NOMO-1 treated with DMSO at 0.1 percent for 48 hours (cell line): ENCODE measurements at regions not wholly inside any gene's neighbourhood (a gene's known extent, or its start where the extent isn't known, plus 50 kb on each side); places are given as distances from the start of the nearest gene placed in this dataset.
"Not testable (repeated sequence)": the region's sequence is repeated elsewhere in the genome, so short reads cannot be mapped to it uniquely, and the experiment has no call there.

Source experiments
- DNase-seq: peaks from one replicate; lab custom pipeline; 2025; ENCODE audit not compliant: unreplicated experiment; lab: John Stamatoyannopoulos, UW

DNA sequence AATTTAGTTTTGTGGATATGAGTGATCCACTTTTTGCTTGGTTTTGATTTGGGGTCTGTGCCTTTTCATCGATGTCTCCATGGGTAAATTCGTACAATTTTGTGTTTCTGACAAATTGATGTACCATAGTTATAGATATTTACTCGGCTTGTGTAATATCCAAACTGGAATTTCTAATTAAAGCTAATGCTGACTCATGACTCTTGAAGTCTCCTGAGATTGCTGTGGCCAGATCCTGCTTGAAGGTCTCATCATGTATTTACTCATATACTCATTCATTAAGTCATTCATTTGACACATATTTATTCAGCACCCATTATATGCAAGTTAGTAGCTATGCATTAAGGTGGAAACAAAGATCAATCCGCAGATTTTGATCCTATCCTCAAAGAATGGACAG is 423.2 kb downstream of the RWDD3 start:
- no peak for DNase-seq

DNA sequence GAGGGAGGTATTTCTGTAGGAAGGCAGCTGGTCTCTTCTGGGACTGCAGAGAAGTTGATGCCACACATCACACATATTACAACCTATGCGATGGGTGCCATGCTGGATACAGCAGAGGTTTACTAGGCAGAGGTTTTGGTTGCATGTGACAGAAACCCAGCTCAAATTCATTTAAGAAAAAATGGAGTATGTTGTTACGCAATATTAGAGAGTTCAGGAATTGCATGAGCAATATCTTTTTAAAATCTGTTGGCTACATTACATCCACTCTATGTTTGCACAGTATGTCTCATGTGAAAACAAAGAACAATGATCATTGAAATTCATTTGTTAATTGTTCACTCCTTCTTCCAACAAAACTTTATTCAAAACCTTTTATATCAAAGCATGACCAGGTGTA is 425.2 kb downstream of the RWDD3 start:
- no peak for DNase-seq

DNA sequence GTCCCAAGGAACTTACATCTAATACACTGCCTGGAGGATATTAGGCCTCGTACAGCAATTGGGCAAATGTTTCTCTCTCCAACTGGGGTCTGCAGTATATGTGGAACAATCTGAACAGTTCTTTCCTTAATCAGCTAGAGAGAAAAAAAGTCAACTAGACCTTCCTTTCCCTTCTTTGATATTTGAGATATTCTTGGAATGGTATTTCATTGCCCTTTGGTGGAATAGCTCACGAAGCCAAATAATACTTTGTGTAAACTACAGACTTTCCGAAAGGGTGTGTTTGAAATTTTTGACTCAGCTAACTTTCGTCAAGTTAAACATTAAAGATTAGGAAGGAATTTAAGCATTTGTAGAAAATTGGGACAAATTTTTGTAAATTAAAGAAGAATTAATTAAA is 425.6 kb downstream of the RWDD3 start:
- DNase-seq, result no peak

DNA sequence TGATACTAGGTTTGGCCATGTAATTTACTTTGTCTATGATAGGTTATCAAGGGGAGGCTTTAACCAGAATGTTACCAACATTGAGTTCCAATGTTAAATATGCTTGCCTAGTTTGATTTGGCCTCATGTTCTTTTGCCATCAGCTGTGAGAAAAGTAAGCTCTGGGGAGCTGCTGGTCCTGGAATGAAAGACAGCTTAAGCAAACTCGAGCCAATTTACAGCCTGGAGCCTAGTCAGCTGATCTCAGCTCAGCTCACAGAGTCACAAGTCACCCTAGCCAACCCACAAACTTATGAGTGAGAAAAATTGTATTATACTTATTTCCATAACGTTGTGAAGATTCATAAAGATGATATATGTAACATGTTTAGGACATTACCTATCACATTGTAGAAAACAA is 426.7 kb downstream of the RWDD3 start:
- DNase-seq, result no peak

- DNase-seq, result not testable (repeated sequence)
Measured at GRCh38 chr1:95663530-95663929, 429.5 kb downstream of the RWDD3 start.

DNA sequence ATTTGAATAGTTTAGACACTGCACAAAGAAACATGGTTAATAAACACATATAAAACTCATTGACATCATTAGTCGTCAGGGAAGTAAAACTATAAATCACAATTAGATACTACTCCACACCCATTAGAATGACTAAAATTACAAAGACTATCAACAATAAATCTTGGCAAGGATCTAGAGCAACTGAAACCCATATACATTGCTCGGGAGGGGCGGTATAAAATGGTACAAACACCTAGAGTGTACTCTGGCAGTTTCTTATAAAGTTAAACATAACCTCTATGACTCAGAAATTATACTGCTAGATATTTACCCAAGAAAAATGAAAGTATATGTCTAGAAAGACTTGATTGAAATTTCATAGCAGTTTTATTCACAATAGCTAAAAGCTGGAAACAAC is 434.2 kb downstream of the RWDD3 start:
- no peak for DNase-seq

DNA sequence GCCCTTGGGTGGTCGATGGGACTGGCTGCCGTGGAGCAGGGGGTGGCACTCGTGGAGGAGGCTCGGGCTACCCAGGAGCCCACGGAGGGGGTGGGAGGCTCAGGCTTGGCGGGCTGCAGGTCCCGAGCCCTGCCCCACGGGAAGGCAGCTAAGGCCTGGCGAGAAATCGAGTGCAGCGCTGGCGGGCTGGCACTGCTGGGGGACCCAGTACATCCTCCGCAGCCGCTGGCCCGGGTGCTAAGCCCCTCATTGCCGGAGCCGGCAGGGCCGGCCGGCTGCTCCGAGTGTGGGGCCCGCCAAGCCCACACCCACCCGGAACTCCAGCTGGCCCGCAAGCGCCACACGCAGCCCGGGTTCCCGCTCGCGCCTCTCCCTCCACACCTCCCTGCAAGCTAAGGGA is 435.6 kb downstream of the RWDD3 start:
- DNase-seq, result not testable (repeated sequence)

GRCh38 chr1:95671098-95671497 is 437.1 kb downstream of the RWDD3 start:
- no peak for DNase-seq

- DNase-seq, result no peak
Measured at GRCh38 chr1:95679262-95679661, 445.3 kb downstream of the RWDD3 start.

DNA sequence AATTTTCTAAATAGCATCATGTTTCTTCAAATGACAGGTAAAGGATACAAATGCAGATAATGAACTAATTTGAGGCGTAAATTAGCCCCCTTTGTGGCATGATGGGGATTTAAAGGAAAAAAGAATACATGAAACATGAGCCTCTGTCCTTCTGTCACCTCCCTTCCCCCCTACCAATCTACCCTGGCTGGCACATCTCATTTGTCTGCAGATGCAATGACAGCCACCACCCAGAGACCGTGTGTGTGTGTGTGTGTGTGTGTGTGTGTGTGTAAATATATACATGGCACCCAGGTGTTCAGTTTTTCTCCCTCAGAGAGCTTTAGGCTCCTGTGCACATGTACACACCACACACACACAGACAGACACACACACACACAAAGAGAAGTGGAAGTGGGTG is 451.1 kb downstream of the RWDD3 start:
- no peak for DNase-seq

GRCh38 chr1:95686217-95686616 is 452.2 kb downstream of the RWDD3 start:
- no peak for DNase-seq

DNA sequence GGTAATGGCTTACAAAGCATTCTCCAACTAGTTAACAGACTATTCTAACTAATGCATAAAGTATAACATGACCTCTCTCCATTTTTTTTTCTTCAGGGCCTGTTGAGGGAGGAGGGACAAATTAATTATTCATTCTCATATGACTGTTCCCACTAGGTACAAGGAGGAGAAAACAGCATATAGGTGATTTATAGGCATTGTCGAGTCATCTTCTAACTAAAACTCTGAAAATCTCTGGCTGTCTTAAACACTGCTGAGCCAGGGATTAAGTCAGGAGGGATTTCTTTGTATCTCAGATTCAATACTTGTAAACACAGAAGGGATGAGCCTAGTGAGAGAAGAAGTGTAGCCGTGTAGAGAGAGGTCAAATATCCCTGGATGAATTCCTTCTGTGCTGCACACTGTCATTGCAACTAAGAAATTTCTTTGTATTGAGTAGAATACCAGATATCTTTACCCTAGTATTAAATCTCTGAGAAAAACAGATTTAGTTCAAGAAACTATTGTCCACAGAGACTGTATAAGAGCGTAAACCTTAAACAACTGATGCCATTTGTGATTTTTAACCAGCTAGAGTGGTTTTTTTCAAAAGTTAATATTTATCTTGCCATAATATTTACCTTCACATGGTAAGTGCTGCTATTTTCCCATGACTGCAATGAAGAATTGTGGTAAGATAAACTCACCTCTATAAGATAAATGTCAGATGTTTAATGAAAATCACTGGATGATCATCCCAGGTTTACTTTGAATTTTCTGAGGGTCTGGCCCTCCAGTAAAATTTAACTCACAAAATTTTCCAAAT is 465.3 kb downstream of the RWDD3 start:
- DNase-seq, result no peak

- no peak for DNase-seq
Measured at GRCh38 chr1:95701450-95702173, 467.6 kb downstream of the RWDD3 start.

GRCh38 chr1:95703046-95703445 is 469.0 kb downstream of the RWDD3 start:
- DNase-seq, result no peak

DNA sequence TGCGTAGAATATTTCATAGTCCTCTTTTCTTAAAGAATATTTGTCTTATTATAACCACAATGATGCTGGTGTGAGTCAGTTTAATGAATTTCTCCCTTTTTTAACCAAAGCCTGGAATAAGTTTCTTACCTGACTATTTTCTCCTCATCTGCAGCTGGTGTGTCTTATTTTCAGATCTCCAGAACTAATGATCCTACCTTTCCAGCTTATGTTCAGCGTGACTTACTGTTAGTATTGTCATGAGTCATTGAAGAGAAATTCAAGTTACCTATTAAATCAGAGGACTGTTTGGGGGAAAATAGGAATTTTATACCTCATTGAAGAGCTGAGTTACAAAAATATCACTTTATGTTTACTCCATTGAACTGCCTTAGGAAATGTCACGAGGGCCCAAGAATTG is 482.1 kb downstream of the RWDD3 start:
- no peak for DNase-seq

DNA sequence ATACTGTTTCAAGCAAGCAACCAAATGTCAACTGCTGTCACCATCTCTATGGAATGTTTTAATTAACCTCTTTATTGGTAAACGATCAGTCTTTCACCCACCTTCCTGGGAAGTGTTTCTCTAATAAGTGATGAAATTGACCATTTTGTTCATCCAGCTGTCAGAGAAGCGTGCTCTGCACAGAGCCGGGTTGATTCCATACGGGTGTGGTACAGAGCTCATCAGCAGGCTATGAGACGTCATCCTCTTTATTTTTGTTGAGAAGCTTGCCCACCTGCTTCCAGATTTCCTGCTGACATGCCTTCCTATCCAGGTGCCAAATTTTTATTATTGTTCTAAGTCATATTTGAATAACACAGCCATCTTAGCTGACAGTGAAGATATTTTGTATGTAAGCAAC is 482.5 kb downstream of the RWDD3 start:
- no peak for DNase-seq

GRCh38 chr1:95723346-95723745 is 489.3 kb downstream of the RWDD3 start:
- no peak for DNase-seq

GRCh38 chr1:95728841-95729240 is 494.8 kb downstream of the RWDD3 start:
- no peak for DNase-seq

GRCh38 chr1:95730986-95731385 is 497.0 kb downstream of the RWDD3 start:
- DNase-seq, result no peak

DNA sequence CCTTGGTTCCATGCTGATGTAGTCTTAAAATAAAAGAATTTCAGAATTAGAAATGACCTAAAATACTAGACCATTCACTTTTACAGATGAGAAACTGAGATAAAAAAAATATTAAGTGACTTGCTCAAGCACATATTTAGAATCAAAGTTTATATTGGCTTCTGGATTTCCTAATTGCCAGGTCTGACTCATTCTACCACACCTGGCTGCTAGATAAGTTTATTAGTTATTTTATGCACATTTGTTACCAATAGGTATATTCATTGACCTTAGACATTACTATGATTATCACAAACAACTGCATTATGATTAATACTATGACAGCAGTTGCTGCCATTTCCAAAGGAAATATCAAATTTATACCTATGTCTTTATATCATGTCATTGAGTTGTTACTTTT is 497.5 kb downstream of the RWDD3 start:
- no peak for DNase-seq

DNA sequence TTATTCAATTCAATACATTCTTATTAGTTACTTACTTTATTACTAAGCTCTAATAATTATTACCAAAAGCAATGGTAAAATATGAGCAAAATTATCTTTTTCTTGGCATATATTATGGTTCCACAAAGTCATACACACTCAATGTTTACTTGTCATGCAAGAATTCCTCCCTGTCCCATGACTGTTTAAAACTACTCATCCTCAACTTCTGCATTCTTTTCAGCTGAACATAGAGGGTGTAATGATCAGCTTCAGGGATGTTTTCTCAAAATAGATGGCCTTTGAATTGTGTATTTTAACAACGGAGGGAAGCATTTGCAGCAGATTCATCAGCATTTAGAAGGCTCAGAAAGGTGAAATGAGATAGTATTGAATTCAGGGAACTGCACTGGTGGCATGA is 499.0 kb downstream of the RWDD3 start:
- no peak for DNase-seq

- no peak for DNase-seq
Measured at GRCh38 chr1:95733671-95734070, 499.7 kb downstream of the RWDD3 start.

- no peak for DNase-seq
Measured at GRCh38 chr1:95734560-95734959, 500.6 kb downstream of the RWDD3 start.
